ENCODE measurements at regions not wholly inside any gene's neighbourhood (a gene's known extent, or its start where the extent isn't known, plus 50 kb on each side); places are given as distances from the start of the nearest gene placed in this dataset.

- TF ChIP-seq POLR2A (IDR thresholded peaks at IDR 0.05) (no peak), CTCF (IDR thresholded peaks at IDR 0.05) (no peak)
Measured at GRCh38 chr3:152677491-152677890, 157.4 kb upstream of the P2RY1 start.

Data from esophagus squamous epithelium (tissue), 4 donors.